BJ (cell line): ENCODE measurements at regions not wholly inside any gene's neighbourhood (a gene's known extent, or its start where the extent isn't known, plus 50 kb on each side); places are given as distances from the start of the nearest gene placed in this dataset.

Experiments used
- CTCF ChIA-PET: fragments of 350-600 bp; formaldehyde crosslinking; extraction: SDS; loops from one replicate; lab custom pipeline; 2021; ENCODE audit warnings: antibody characterized with exemption, inconsistent platforms; lab: Yijun Ruan, JAX
- POLR2A ChIA-PET: fragments of 300-600 bp; sonication (Branson Sonifier 250); formaldehyde crosslinking; extraction: SDS; loops from one replicate; lab custom pipeline; 2021; ENCODE audit warnings: antibody characterized with exemption; lab: Charles Lee
- DNase-seq: peaks from one replicate; pipeline ENCODE4 v3.0.0-alpha.2; 2011; ENCODE audit warnings: low read depth
- H3K27me3 ChIP-seq: 2 replicates; pipeline ENCODE4 v1.6.0; 2011; ENCODE audit warnings: low read length; ENCODE audit not compliant: control insufficient read depth, insufficient read depth
- H3K36me3 ChIP-seq: 2 replicates; pipeline ENCODE4 v1.5.1; 2011; ENCODE audit warnings: low read length; ENCODE audit not compliant: control insufficient read depth, insufficient read depth
- H3K4me3 ChIP-seq: 2 replicates; pipeline ENCODE4 v1.5.1; 2011; ENCODE audit warnings: low read depth, mild to moderate bottlenecking, control low read depth, low read length
- CTCF ChIP-seq: IDR thresholded peaks from 2 replicates; pipeline ENCODE4 v1.5.1; 2011; ENCODE audit warnings: low read depth, mild to moderate bottlenecking, control low read depth, inconsistent platforms, low read length, moderate library complexity; ENCODE audit not compliant: insufficient read depth

DNA sequence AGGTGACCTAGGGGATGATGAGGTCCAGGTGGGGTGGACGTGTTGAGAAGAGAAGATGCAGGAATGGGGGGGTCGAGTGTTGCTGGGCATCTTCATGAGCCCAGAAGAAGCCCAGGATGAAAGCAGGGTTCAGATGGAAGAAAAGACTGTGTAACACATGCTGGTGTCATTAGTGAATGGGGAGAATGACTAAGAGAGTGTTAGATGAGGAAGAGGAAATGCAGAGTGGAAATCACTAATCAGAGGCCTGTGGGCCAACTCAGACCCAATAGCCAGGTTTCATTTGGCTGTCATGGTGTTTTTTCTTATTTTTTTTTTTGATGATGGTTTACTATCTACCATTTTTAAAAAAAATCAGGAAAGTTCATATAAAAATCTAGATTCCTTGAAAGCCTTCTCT lies 180.8 kb upstream of the CAMK1G start:
- Histone ChIP-seq H3K36me3 (no peaks in the 10 kb centered on the region), H3K27me3 (no peaks in the 10 kb centered on the region), H3K4me3 (no peak overlapping the region)
- DNase-seq, result no peak
- ChIA-PET CTCF (no interaction called here), POLR2A (no interaction called here)
- no peak for TF ChIP-seq CTCF

- DNase-seq, result no peak
- CTCF ChIA-PET, result no interaction called here
- Histone ChIP-seq H3K4me3 (no peak overlapping the region), H3K27me3 (no peaks in the 10 kb centered on the region), H3K36me3 (no peaks in the 10 kb centered on the region)
- POLR2A ChIA-PET, result no interaction called here
- no peak for TF ChIP-seq CTCF
Measured at GRCh38 chr1:209403921-209404320, 179.6 kb upstream of the CAMK1G start.

- no peak overlapping the region for H3K4me3 ChIP-seq
- TF ChIP-seq CTCF, result no peak
- H3K36me3 ChIP-seq, result no peaks in the 10 kb centered on the region
- CTCF ChIA-PET, result interaction anchor here (0.9 to 1.0 kb wide), 2 partner anchors 29 to 197 kb away, joined by 3 read pairs; no protein-coding TSS in a partner anchor
- no peak for DNase-seq
- POLR2A ChIA-PET, result no interaction called here
- no peaks in the 10 kb centered on the region for H3K27me3 ChIP-seq
Measured at GRCh38 chr1:209404577-209404976, 178.9 kb upstream of the CAMK1G start.

GRCh38 chr1:209405183-209405814 lies 178.2 kb upstream of the CAMK1G start:
- ChIA-PET POLR2A (no interaction called here), CTCF (interaction anchor here (0.8 to 1.0 kb wide), 4 partner anchors 8 to 955 kb away, joined by 3 read pairs; no protein-coding TSS in a partner anchor)
- H3K4me3 ChIP-seq, result no peak overlapping the region

GRCh38 chr1:209406168-209406567 lies 177.3 kb upstream of the CAMK1G start:
- no peak for TF ChIP-seq CTCF
- ChIA-PET POLR2A (no interaction called here), CTCF (interaction anchor here (0.8 to 0.9 kb wide), 2 partner anchors 8 to 956 kb away, joined by 3 read pairs; no protein-coding TSS in a partner anchor)
- Histone ChIP-seq H3K27me3 (no peaks in the 10 kb centered on the region), H3K4me3 (no peak overlapping the region), H3K36me3 (no peaks in the 10 kb centered on the region)
- no peak for DNase-seq

More at GRCh38 chr1:209405183-209405814, 178.2 kb upstream of the CAMK1G start:
- H3K36me3 ChIP-seq, result no peaks in the 10 kb centered on the region
- no peak for TF ChIP-seq CTCF
- DNase-seq, result no peak
- no peaks in the 10 kb centered on the region for H3K27me3 ChIP-seq
